ENCODE measurements at regions not wholly inside any gene's neighbourhood (a gene's known extent, or its start where the extent isn't known, plus 50 kb on each side); places are given as distances from the start of the nearest gene placed in this dataset.
A peak's percentile ranks its signal among the peaks of the same experiment; 100 is the strongest.
"Not testable (repeated sequence)": the region's sequence is repeated elsewhere in the genome, so short reads cannot be mapped to it uniquely, and the experiment has no call there.

DNA sequence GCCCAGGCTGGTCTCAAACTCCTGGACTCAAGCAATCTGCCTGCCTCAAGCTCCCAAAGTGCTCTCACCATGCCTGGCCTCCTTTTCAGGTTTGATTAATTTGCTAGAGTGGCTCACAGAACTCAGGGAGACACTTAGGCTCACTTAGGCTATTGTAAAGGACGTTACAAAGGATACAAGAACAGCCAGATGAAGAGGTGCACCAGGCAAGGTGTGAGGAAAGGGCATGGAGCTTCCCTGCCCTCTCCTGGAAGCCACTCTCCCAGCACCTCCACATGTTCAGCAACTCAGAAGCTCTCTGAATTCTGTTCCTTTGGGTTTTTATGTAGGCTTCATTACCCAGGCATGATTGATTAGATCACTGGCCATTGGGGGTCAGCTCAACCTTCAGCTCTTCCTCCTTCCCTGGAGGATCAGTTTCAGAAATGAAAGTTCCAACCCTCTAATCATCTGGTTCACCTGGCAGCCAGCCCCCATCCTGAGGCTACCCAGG is 78.7 kb upstream of the RGPD5 start:
- Histone ChIP-seq H4K91ac (ENCODE audit: insufficient read depth, low read depth, low read length) (no peak overlapping the region), H3K79me1 (ENCODE audit: low read depth in 1 of 2, low read length in 2 of 2) (no peaks in the 10 kb centered on the region), H2AK5ac (ENCODE audit: low read depth, low read length) (no peak overlapping the region), H3K23ac (ENCODE audit: low read depth, low read length) (no peak overlapping the region), H3K56ac (ENCODE audit: extremely low read depth, insufficient read depth, low read length) (no peak overlapping the region), H2AFZ (replicated peaks; ENCODE audit: low read length, poor library complexity) (peak overlapping the region; percentile 11), H3K4me2 (ENCODE audit: low read depth, low read length) (no peak overlapping the region), H2BK20ac (ENCODE audit: low read depth, low read length) (no peak overlapping the region), H3K9me1 (ENCODE audit: insufficient read depth, low read length) (no peaks in the 10 kb centered on the region; the same call in 1 of the 2 replicates), H3K36me3 (ENCODE audit: control insufficient read depth, insufficient read depth, low read length) (no peaks in the 10 kb centered on the region), H2BK120ac (ENCODE audit: low read depth, low read length) (no peak overlapping the region), H3K4me3 (ENCODE audit: insufficient read depth, low read depth, low read length) (no peak overlapping the region), H3K9ac (ENCODE audit: low read depth, low read length) (no peak overlapping the region), H3K27ac (ENCODE audit: insufficient read depth, low read length) (no peak overlapping the region), H3K4ac (ENCODE audit: low read depth, low read length) (no peak overlapping the region), H4K20me1 (ENCODE audit: insufficient read depth, low read length) (no peaks in the 10 kb centered on the region), H3K18ac (ENCODE audit: low read depth, low read length) (no peak overlapping the region), H3K9me3 (ENCODE audit: control insufficient read depth, insufficient read depth, low read length) (no peaks in the 10 kb centered on the region), H3K4me1 (ENCODE audit: control insufficient read depth, insufficient read depth, low read length) (no peaks in the 10 kb centered on the region), H2BK15ac (ENCODE audit: low read depth, low read length) (no peak overlapping the region), H2BK5ac (ENCODE audit: low read depth, low read length, poor library complexity, severe bottlenecking) (no peak overlapping the region), H3K14ac (replicated peaks; ENCODE audit: low read depth, low read length) (no peak overlapping the region), H2AK9ac (replicated peaks; ENCODE audit: low read depth, low read length, poor library complexity) (peak overlapping the region; percentile 61), H4K5ac (ENCODE audit: low read depth, low read length) (no peak overlapping the region), H4K8ac (ENCODE audit: low read depth in 2 of 2, low read length in 2 of 2) (no peak overlapping the region), H3K27me3 (ENCODE audit: control insufficient read depth, insufficient read depth, low read length) (peaks cover 27% of the 10 kb centered on the region)
- in situ Hi-C loops (cut with MboI; ENCODE audit: low sequenced_read_pairs): loop anchor here (10.0 kb wide), 1 partner anchor 151 kb away; no protein-coding TSS in a partner anchor
- CTCF ChIA-PET: interaction anchor here (0.7 to 2.6 kb wide), 2 partner anchors 169 to 296 kb away, joined by 3 to 14 read pairs; no protein-coding TSS in a partner anchor
- POLR2A ChIA-PET (ENCODE audit: unreplicated experiment): no interaction called here
- dilution Hi-C loops (cut with HindIII; ENCODE audit: low sequenced_read_pairs, unreplicated experiment): no loop called here
- BruUV-seq (replicated peaks): no TSS peak
- no peak for ATAC-seq (ENCODE audit: low read depth)
- DNase-seq: no peak
- intact Hi-C loops (cut with micrococcal nuclease): loop anchor here (5.0 kb wide), 1 partner anchor 138 kb away; no protein-coding TSS in a partner anchor
- no CpG with 5 or more reads among the region's 1 CpG for WGBS, 2 experiments (ENCODE audit: extremely low coverage in 2 of 2, insufficient read length in 1 of 2)
- no peak for TF ChIP-seq NFE2L2 (IDR thresholded peaks at IDR 0.05; ENCODE audit: low read depth, low read length)
- TF ChIP-seq, protein P1, sequence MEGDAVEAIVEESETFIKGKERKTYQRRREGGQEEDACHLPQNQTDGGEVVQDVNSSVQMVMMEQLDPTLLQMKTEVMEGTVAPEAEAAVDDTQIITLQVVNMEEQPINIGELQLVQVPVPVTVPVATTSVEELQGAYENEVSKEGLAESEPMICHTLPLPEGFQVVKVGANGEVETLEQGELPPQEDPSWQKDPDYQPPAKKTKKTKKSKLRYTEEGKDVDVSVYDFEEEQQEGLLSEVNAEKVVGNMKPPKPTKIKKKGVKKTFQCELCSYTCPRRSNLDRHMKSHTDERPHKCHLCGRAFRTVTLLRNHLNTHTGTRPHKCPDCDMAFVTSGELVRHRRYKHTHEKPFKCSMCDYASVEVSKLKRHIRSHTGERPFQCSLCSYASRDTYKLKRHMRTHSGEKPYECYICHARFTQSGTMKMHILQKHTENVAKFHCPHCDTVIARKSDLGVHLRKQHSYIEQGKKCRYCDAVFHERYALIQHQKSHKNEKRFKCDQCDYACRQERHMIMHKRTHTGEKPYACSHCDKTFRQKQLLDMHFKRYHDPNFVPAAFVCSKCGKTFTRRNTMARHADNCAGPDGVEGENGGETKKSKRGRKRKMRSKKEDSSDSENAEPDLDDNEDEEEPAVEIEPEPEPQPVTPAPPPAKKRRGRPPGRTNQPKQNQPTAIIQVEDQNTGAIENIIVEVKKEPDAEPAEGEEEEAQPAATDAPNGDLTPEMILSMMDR (conservative IDR thresholded peaks at IDR 0.05; ENCODE audit: low read depth, low read length): peak; percentile 13; the same call in 1 of the 2 replicates

DNA sequence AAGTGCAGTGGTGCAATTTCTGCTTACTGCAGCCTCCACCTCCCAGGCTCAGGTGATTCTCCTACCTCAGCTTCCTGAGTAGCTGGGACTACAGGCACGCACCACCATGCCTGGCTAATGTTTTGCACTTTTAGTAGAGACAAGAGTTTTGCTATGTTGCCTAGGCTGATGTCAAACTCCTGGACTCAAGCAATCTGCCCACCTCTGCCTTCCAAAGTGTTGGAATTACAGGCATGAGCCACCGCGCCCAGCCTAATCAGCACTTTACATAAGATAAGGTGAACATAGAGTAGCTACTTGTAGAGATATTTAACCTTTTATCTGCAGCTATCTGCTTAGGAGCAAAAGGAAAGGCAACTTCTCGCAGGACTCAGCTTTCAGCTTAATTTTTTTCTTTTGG is 77.5 kb upstream of the RGPD5 start:
- in situ Hi-C loops (cut with MboI; ENCODE audit: low sequenced_read_pairs): loop anchor here (10.0 kb wide), 1 partner anchor 152 kb away; no protein-coding TSS in a partner anchor
- H2BK5ac ChIP-seq (ENCODE audit: low read depth, low read length, poor library complexity, severe bottlenecking); H3K14ac ChIP-seq (replicated peaks; ENCODE audit: low read depth, low read length); H4K8ac ChIP-seq (ENCODE audit: low read depth in 2 of 2, low read length in 2 of 2); H3K27ac ChIP-seq (ENCODE audit: insufficient read depth, low read length); H4K20me1 ChIP-seq (ENCODE audit: insufficient read depth, low read length); dilution Hi-C loops (cut with HindIII; ENCODE audit: low sequenced_read_pairs, unreplicated experiment); H3K4me2 ChIP-seq (ENCODE audit: low read depth, low read length); H3K9me3 ChIP-seq (ENCODE audit: control insufficient read depth, insufficient read depth, low read length); H3K4me1 ChIP-seq (ENCODE audit: control insufficient read depth, insufficient read depth, low read length); H3K4ac ChIP-seq (ENCODE audit: low read depth, low read length); H3K4me3 ChIP-seq (ENCODE audit: insufficient read depth, low read depth, low read length); H2AK9ac ChIP-seq (replicated peaks; ENCODE audit: low read depth, low read length, poor library complexity); H3K79me1 ChIP-seq (ENCODE audit: low read depth in 1 of 2, low read length in 2 of 2); BruUV-seq (replicated peaks); DNase-seq; H3K9me1 ChIP-seq (ENCODE audit: insufficient read depth, low read length); H4K91ac ChIP-seq (ENCODE audit: insufficient read depth, low read depth, low read length); H2AK5ac ChIP-seq (ENCODE audit: low read depth, low read length); POLR2A ChIA-PET (ENCODE audit: unreplicated experiment); H3K36me3 ChIP-seq (ENCODE audit: control insufficient read depth, insufficient read depth, low read length); H4K5ac ChIP-seq (ENCODE audit: low read depth, low read length); H2BK120ac ChIP-seq (ENCODE audit: low read depth, low read length); H3K56ac ChIP-seq (ENCODE audit: extremely low read depth, insufficient read depth, low read length); H2BK15ac ChIP-seq (ENCODE audit: low read depth, low read length); H2BK20ac ChIP-seq (ENCODE audit: low read depth, low read length); ATAC-seq (ENCODE audit: low read depth); H3K9ac ChIP-seq (ENCODE audit: low read depth, low read length); H3K23ac ChIP-seq (ENCODE audit: low read depth, low read length); H2AFZ ChIP-seq (replicated peaks; ENCODE audit: low read length, poor library complexity); H3K18ac ChIP-seq (ENCODE audit: low read depth, low read length): not testable (repeated sequence)
- CTCF ChIA-PET: interaction anchor here (0.6 to 1.2 kb wide), 2 partner anchors 9 to 193 kb away, joined by 3 to 5 read pairs; no protein-coding TSS in a partner anchor
- intact Hi-C loops (cut with micrococcal nuclease): loop anchor here (5.0 kb wide), 1 partner anchor 139 kb away; no protein-coding TSS in a partner anchor
- WGBS, 2 experiments (ENCODE audit: extremely low coverage in 2 of 2, insufficient read length in 1 of 2): no CpG with 5 or more reads among the region's 4 CpGs
- peaks cover 27% of the 10 kb centered on the region for H3K27me3 ChIP-seq (ENCODE audit: control insufficient read depth, insufficient read depth, low read length)

Data from IMR-90 (cell line).